CD14-positive monocyte (primary cell): ENCODE measurements at regions not wholly inside any gene's neighbourhood (a gene's known extent, or its start where the extent isn't known, plus 50 kb on each side); places are given as distances from the start of the nearest gene placed in this dataset.

ENCODE experiments used
- DNase-seq, 3 donors: peaks; one replicate each; pipeline ENCODE4 v3.0.0-alpha.2; 2011 to 2022
- H2AFZ ChIP-seq: 2 replicates; pipeline ENCODE4 v1.6.0; 2012; ENCODE audit warnings: mild to moderate bottlenecking, low read depth, low read length, inconsistent platforms; ENCODE audit not compliant: insufficient read depth, poor library complexity, severe bottlenecking
- H3K27ac ChIP-seq, 2 donors: 1 replicate in 1 of 2; 2 replicates in 1 of 2; pipeline ENCODE4 v1.5.1; 2012 to 2013; ENCODE audit warnings: low read length in 2 of 2, control low read depth in 1 of 2, inconsistent platforms in 1 of 2, low read depth in 1 of 2, mild to moderate bottlenecking in 1 of 2
- H3K27me3 ChIP-seq, 2 donors: one replicate each; pipeline versions ENCODE4 v1.6.0 to v1.6.1; 2011 to 2013; ENCODE audit warnings: low read length in 2 of 2; ENCODE audit not compliant: control insufficient read depth in 2 of 2, insufficient read depth in 2 of 2
- H3K36me3 ChIP-seq, 2 donors: replicated peaks in 1 of 2; 1 replicate in 1 of 2; 2 replicates in 1 of 2; pipeline versions ENCODE4 v1.5.1 to v1.6.1; 2012 to 2013; ENCODE audit warnings: low read length in 2 of 2, control low read depth in 1 of 2, inconsistent platforms in 1 of 2, mild to moderate bottlenecking in 1 of 2; ENCODE audit not compliant: insufficient read depth in 2 of 2, control insufficient read depth in 1 of 2
- H3K4me1 ChIP-seq, 2 donors: 1 replicate in 1 of 2; 2 replicates in 1 of 2; pipeline versions ENCODE4 v1.5.1 to v1.6.1; 2012 to 2013; ENCODE audit warnings: low read length in 2 of 2, control low read depth in 1 of 2, inconsistent platforms in 1 of 2, mild to moderate bottlenecking in 1 of 2, moderate library complexity in 1 of 2; ENCODE audit not compliant: insufficient read depth in 2 of 2, control insufficient read depth in 1 of 2
- H3K4me2 ChIP-seq: replicated peaks from 2 replicates; pipeline ENCODE3; 2012; ENCODE audit warnings: low read length, moderate library complexity, mild to moderate bottlenecking; ENCODE audit not compliant: poor library complexity, severe bottlenecking; ENCODE audit errors: extremely low read depth
- H3K4me3 ChIP-seq, 3 experiments: fragments of 200-600 bp in 1 of 3; sonication (generic) in 1 of 3; replicated peaks in 1 of 3; 1 replicate in 2 of 3; 2 replicates in 1 of 3; pipeline ENCODE4 v1.5.1; 2011 to 2013; ENCODE audit warnings: low read length in 3 of 3, mild to moderate bottlenecking in 3 of 3, control low read depth in 2 of 3, low read depth in 2 of 3, inconsistent platforms in 1 of 3, moderate library complexity in 1 of 3
- H3K79me2 ChIP-seq: 2 replicates; pipeline ENCODE4 v1.6.0; 2012; ENCODE audit warnings: mild to moderate bottlenecking, control low read depth, inconsistent platforms, low read length, moderate library complexity; ENCODE audit not compliant: insufficient read depth
- H3K9ac ChIP-seq: 2 replicates; pipeline ENCODE4 v1.6.0; 2017; ENCODE audit warnings: low read length, mild to moderate bottlenecking; ENCODE audit not compliant: insufficient read depth, poor library complexity, severe bottlenecking
- H3K9me3 ChIP-seq, 2 donors: replicated peaks in 1 of 2; 1 replicate in 1 of 2; 2 replicates in 1 of 2; pipeline versions ENCODE4 v1.5.1 to v1.6.1; 2012 to 2013; ENCODE audit warnings: low read length in 2 of 2, control low read depth in 1 of 2; ENCODE audit not compliant: control insufficient read depth in 1 of 2, insufficient read depth in 1 of 2
- H4K20me1 ChIP-seq: 2 replicates; pipeline ENCODE4 v1.6.0; 2012; ENCODE audit warnings: mild to moderate bottlenecking, low read length, control low read depth, moderate library complexity; ENCODE audit not compliant: insufficient read depth
- H3K27ac Mint-ChIP-seq, 7 donors: one replicate each; pipeline ENCODE4 v1.8.0; 2020; ENCODE audit warnings: mild to moderate bottlenecking in 7 of 7, mixed read lengths in 7 of 7, moderate library complexity in 6 of 7, inconsistent platforms in 2 of 7
- H3K27me3 Mint-ChIP-seq, 3 donors: one replicate each; pipeline ENCODE4 v1.8.0; 2021 to 2022; ENCODE audit warnings: low read depth in 3 of 3, mild to moderate bottlenecking in 3 of 3, mixed read lengths in 3 of 3, moderate library complexity in 3 of 3, inconsistent platforms in 1 of 3
- H3K36me3 Mint-ChIP-seq, 2 donors: one replicate each; pipeline ENCODE4 v1.8.0; 2020; ENCODE audit warnings: mixed read lengths in 2 of 2, inconsistent platforms in 1 of 2, mild to moderate bottlenecking in 1 of 2
- H3K4me1 Mint-ChIP-seq: one replicate; pipeline ENCODE4 v1.8.0; 2020; ENCODE audit warnings: mild to moderate bottlenecking, mixed read lengths
- H3K4me3 Mint-ChIP-seq, 2 donors: one replicate each; pipeline ENCODE4 v1.8.0; 2020; ENCODE audit warnings: mild to moderate bottlenecking in 2 of 2, mixed read lengths in 2 of 2, moderate library complexity in 1 of 2
- H3K9me3 Mint-ChIP-seq, 7 donors: one replicate each; pipeline ENCODE4 v1.8.0; 2020 to 2022; ENCODE audit warnings: mixed read lengths in 7 of 7, mild to moderate bottlenecking in 6 of 7, moderate library complexity in 6 of 7, inconsistent platforms in 2 of 7
- WGBS: methylation state at CpG from one replicate; pipeline ENCODE4 v1.1.5; 2013; ENCODE audit warnings: missing lambda C conversion rate; ENCODE audit not compliant: insufficient coverage; 5-methylcytosine and 5-hydroxymethylcytosine counted together
- intact Hi-C, 2 donors: fragments of 100-400 bp; cut with micrococcal nuclease; formaldehyde crosslinking; loops; one replicate each; pipeline versions ENCODE4 v1.15.0 to v1.15.1; 2023
- TF ChIP-seq, protein P1 (sequence below): fragments of 200-600 bp; IDR thresholded peaks from one replicate; pipeline ENCODE4 v1.8.0; 2022; ENCODE audit warnings: antibody characterized with exemption, mild to moderate bottlenecking

DNA sequence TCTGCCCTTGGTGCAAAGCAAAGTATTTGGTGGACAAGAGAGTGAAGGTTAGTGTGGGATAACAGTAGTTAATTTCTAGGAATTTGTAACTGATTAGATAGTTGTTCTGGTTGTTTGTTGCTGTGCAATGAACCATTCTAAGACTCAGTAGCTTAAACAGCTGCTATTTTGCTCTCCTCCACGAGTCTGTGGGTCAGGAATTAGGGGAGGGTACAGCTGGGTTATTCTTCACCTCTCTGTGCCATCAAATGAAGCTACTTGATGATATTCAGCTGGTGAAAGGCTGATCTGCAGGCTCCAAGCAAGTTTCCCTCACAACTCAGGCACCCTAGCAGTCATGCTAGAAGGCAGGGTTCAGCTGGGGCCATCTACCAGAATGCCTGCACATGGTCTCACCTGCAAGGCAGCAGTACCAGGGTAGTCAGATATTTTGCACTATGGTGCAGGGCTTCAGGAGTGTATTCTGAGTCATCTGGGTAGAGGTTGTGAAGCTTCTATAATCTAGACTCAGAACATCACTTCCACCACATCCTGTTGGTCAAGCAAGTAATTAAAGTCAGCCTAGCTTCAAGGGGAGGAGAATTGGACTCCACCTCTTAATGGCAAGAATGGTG is 159.5 kb upstream of the SLC28A3 start:
- Mint-ChIP-seq H3K9me3 (peaks cover 0 to 12% (median 0%) of the 10 kb centered on the region in 7 donors), H3K27me3 (peaks cover 0 to 7% (median 0%) of the 10 kb centered on the region in 3 donors), H3K4me1 (no peaks in the 10 kb centered on the region), H3K36me3 (no peaks in the 10 kb centered on the region), H3K27ac (no peak overlapping the region), H3K4me3 (no peak overlapping the region)
- Histone ChIP-seq H4K20me1 (no peaks in the 10 kb centered on the region), H3K4me1 (no peaks in the 10 kb centered on the region), H3K36me3 (no peaks in the 10 kb centered on the region), H3K79me2 (no peaks in the 10 kb centered on the region), H2AFZ (no peak overlapping the region), H3K4me2 (no peak overlapping the region), H3K9ac (no peak overlapping the region), H3K4me3 (no peak overlapping the region), H3K9me3 (no peaks in the 10 kb centered on the region), H3K27me3 (no peaks in the 10 kb centered on the region), H3K27ac (no peak overlapping the region)
- intact Hi-C loops, result no loop called here
- 60% methylated on average over 1 of the region's 1 CpG for WGBS
- TF ChIP-seq, protein P1, sequence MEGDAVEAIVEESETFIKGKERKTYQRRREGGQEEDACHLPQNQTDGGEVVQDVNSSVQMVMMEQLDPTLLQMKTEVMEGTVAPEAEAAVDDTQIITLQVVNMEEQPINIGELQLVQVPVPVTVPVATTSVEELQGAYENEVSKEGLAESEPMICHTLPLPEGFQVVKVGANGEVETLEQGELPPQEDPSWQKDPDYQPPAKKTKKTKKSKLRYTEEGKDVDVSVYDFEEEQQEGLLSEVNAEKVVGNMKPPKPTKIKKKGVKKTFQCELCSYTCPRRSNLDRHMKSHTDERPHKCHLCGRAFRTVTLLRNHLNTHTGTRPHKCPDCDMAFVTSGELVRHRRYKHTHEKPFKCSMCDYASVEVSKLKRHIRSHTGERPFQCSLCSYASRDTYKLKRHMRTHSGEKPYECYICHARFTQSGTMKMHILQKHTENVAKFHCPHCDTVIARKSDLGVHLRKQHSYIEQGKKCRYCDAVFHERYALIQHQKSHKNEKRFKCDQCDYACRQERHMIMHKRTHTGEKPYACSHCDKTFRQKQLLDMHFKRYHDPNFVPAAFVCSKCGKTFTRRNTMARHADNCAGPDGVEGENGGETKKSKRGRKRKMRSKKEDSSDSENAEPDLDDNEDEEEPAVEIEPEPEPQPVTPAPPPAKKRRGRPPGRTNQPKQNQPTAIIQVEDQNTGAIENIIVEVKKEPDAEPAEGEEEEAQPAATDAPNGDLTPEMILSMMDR, result no peak
- DNase-seq, result no peak

DNA sequence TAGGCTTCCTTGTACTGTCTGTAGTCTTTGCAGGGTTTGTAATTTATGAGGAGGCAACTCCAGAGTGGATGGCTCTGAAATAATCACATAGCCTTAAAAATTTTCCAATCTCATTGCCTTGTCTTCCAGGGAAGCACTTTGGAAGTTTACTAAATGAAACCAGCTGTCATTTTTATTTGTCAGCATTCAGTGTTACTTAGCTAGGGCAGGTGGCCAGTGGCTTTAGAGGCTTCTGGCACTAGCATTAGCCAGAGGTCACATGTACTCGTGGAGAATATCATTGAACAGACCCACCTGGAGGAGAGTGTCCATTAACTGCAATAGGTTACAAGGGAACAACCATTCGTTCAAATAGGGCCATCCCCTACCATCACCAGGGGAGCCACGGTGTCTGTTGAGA is 160.3 kb upstream of the SLC28A3 start:
- Mint-ChIP-seq H3K27me3 (peaks cover 0 to 7% (median 0%) of the 10 kb centered on the region in 3 donors), H3K4me3 (no peak overlapping the region), H3K36me3 (no peaks in the 10 kb centered on the region), H3K27ac (no peak overlapping the region), H3K9me3 (peaks cover 0 to 12% (median under 1%) of the 10 kb centered on the region in 7 donors), H3K4me1 (no peaks in the 10 kb centered on the region)
- DNase-seq, result no peak
- no peaks in the 10 kb centered on the region for H3K4me1 ChIP-seq
- H3K27ac ChIP-seq, result no peak overlapping the region
- H2AFZ ChIP-seq, result no peak overlapping the region
- no peaks in the 10 kb centered on the region for H3K36me3 ChIP-seq
- intact Hi-C loops, result no loop called here
- H3K9ac ChIP-seq, result no peak overlapping the region
- H3K79me2 ChIP-seq, result no peaks in the 10 kb centered on the region
- TF ChIP-seq, protein P1, result no peak
- no peaks in the 10 kb centered on the region for H3K27me3 ChIP-seq
- WGBS, result 91% methylated on average over 2 of the region's 3 CpGs
- no peaks in the 10 kb centered on the region for H3K9me3 ChIP-seq
- no peak overlapping the region for H3K4me2 ChIP-seq
- no peaks in the 10 kb centered on the region for H4K20me1 ChIP-seq
- H3K4me3 ChIP-seq, result no peak overlapping the region
